ENCODE measurements at regions not wholly inside any gene's neighbourhood (a gene's known extent, or its start where the extent isn't known, plus 50 kb on each side); places are given as distances from the start of the nearest gene placed in this dataset.

- no peak overlapping the region for H3K4me3 Mint-ChIP-seq
Measured at GRCh38 chr2:6353669-6354068, 512.0 kb downstream of the CMPK2 start.

GRCh38 chr2:6354546-6354945 lies 511.2 kb downstream of the CMPK2 start:
- Mint-ChIP-seq H3K4me1 (peaks cover 34% of the 10 kb centered on the region), H3K36me3 (ENCODE audit: low read depth) (no peaks in the 10 kb centered on the region), H3K27ac (no peak overlapping the region), H3K4me3 (no peak overlapping the region), H3K27me3 (no peaks in the 10 kb centered on the region), H3K9me3 (no peaks in the 10 kb centered on the region)
- ATAC-seq (ENCODE audit: low read depth) (no peak), DNase-seq (no peak)
- CTCF ChIA-PET, result no interaction called here
- POLR2A ChIA-PET, result no interaction called here
- intact Hi-C loops (cut with micrococcal nuclease), result loop anchor here (5.0 kb wide), 1 partner anchor 122 kb away; no protein-coding TSS in a partner anchor
- no peak for TF ChIP-seq CTCF (IDR thresholded peaks at IDR 0.05)

More at GRCh38 chr2:6353669-6354068, 512.0 kb downstream of the CMPK2 start:
- H3K36me3 Mint-ChIP-seq (ENCODE audit: low read depth), result no peaks in the 10 kb centered on the region
- TF ChIP-seq CTCF (IDR thresholded peaks at IDR 0.05), result no peak
- CTCF ChIA-PET, result no interaction called here
- peaks cover 34% of the 10 kb centered on the region for H3K4me1 Mint-ChIP-seq
- DNase-seq (no peak), ATAC-seq (ENCODE audit: low read depth) (no peak)
- intact Hi-C loops (cut with micrococcal nuclease), result loop anchor here (5.0 kb wide), 1 partner anchor 121 kb away; no protein-coding TSS in a partner anchor
- H3K27me3 Mint-ChIP-seq, result no peaks in the 10 kb centered on the region
- H3K27ac Mint-ChIP-seq, result peak overlapping the region; percentile 35
- POLR2A ChIA-PET, result no interaction called here
- H3K9me3 Mint-ChIP-seq, result no peaks in the 10 kb centered on the region

- no peak for TF ChIP-seq CTCF (IDR thresholded peaks at IDR 0.05)
- ATAC-seq (ENCODE audit: low read depth) (no peak), DNase-seq (no peak)
- H3K27ac Mint-ChIP-seq, result no peak overlapping the region
- intact Hi-C loops (cut with micrococcal nuclease), result no loop called here
- POLR2A ChIA-PET, result no interaction called here
- no peaks in the 10 kb centered on the region for H3K27me3 Mint-ChIP-seq
- H3K9me3 Mint-ChIP-seq, result no peaks in the 10 kb centered on the region
- H3K36me3 Mint-ChIP-seq (ENCODE audit: low read depth), result no peaks in the 10 kb centered on the region
- peaks cover 28% of the 10 kb centered on the region for H3K4me1 Mint-ChIP-seq
- no peak overlapping the region for H3K4me3 Mint-ChIP-seq
- CTCF ChIA-PET, result no interaction called here
Measured at GRCh38 chr2:6355886-6356761, 509.6 kb downstream of the CMPK2 start.

- Mint-ChIP-seq H3K4me3 (no peak overlapping the region), H3K27me3 (no peaks in the 10 kb centered on the region), H3K4me1 (peaks cover 11% of the 10 kb centered on the region), H3K9me3 (no peaks in the 10 kb centered on the region), H3K36me3 (ENCODE audit: low read depth) (no peaks in the 10 kb centered on the region), H3K27ac (no peak overlapping the region)
- DNase-seq (no peak), ATAC-seq (ENCODE audit: low read depth) (no peak)
- POLR2A ChIA-PET, result no interaction called here
- no peak for TF ChIP-seq CTCF (IDR thresholded peaks at IDR 0.05)
- intact Hi-C loops (cut with micrococcal nuclease), result no loop called here
- CTCF ChIA-PET, result no interaction called here
Measured at GRCh38 chr2:6358546-6358945, 507.2 kb downstream of the CMPK2 start.

- POLR2A ChIA-PET, result no interaction called here
- H3K36me3 Mint-ChIP-seq (ENCODE audit: low read depth), result no peaks in the 10 kb centered on the region
- no peak for TF ChIP-seq CTCF (IDR thresholded peaks at IDR 0.05)
Measured at GRCh38 chr2:6358985-6359384, 506.7 kb downstream of the CMPK2 start.

More at GRCh38 chr2:6358985-6359384, 506.7 kb downstream of the CMPK2 start:
- intact Hi-C loops (cut with micrococcal nuclease), result no loop called here
- H3K4me1 Mint-ChIP-seq, result peaks cover 7% of the 10 kb centered on the region
- CTCF ChIA-PET, result no interaction called here
- H3K27me3 Mint-ChIP-seq, result no peaks in the 10 kb centered on the region
- ATAC-seq (ENCODE audit: low read depth) (no peak), DNase-seq (no peak)
- no peak overlapping the region for H3K4me3 Mint-ChIP-seq
- no peaks in the 10 kb centered on the region for H3K9me3 Mint-ChIP-seq
- no peak overlapping the region for H3K27ac Mint-ChIP-seq

Data from activated B cell treated with CpG ODN at 0.5 μM for 24 hours (primary cell).